ACHN (cell line): ENCODE measurements at regions not wholly inside any gene's neighbourhood (a gene's known extent, or its start where the extent isn't known, plus 50 kb on each side); places are given as distances from the start of the nearest gene placed in this dataset.
"Not testable (repeated sequence)": the region's sequence is repeated elsewhere in the genome, so short reads cannot be mapped to it uniquely, and the experiment has no call there.

Experiments used
- DNase-seq: peaks from one replicate; pipeline ENCODE4 v3.0.0-alpha.2; 2015
- in situ Hi-C: cut with HindIII; loops from 2 replicates; pipeline ENCODE4 v1.10.0; 2017; ENCODE audit warnings: low sequenced_read_pairs, low pct_ligation_motif_present, low pct_unique_long_range_greater_than_20kb

GRCh38 chr2:75396314-75396713 lies 164.4 kb downstream of the EVA1A start:
- no peak for DNase-seq
- in situ Hi-C loops: no loop called here

GRCh38 chr2:75394764-75395163 lies 166.0 kb downstream of the EVA1A start:
- DNase-seq, in situ Hi-C loops: not testable (repeated sequence)

GRCh38 chr2:75390169-75390568 lies 170.6 kb downstream of the EVA1A start:
- DNase-seq: no peak
- in situ Hi-C loops: no loop called here

- in situ Hi-C loops: no loop called here
- DNase-seq: no peak
Measured at GRCh38 chr2:75389271-75389670, 171.5 kb downstream of the EVA1A start.

GRCh38 chr2:75381032-75381431 lies 179.7 kb downstream of the EVA1A start:
- in situ Hi-C loops: no loop called here
- no peak for DNase-seq

GRCh38 chr2:75379476-75380210 lies 180.3 kb upstream of the TACR1 start:
- no peak for DNase-seq

GRCh38 chr2:75375646-75376582 lies 176.6 kb upstream of the TACR1 start:
- no peak for DNase-seq
- in situ Hi-C loops: no loop called here

More at GRCh38 chr2:75379476-75380210, 180.3 kb upstream of the TACR1 start:
- in situ Hi-C loops: no loop called here

- DNase-seq, in situ Hi-C loops: not testable (repeated sequence)
Measured at GRCh38 chr2:75374414-75374957, 175.2 kb upstream of the TACR1 start.

GRCh38 chr2:75367401-75367800 lies 168.1 kb upstream of the TACR1 start:
- in situ Hi-C loops: no loop called here
- DNase-seq: no peak

GRCh38 chr2:75361486-75361885 lies 162.2 kb upstream of the TACR1 start:
- DNase-seq: no peak
- in situ Hi-C loops: no loop called here

GRCh38 chr2:75360945-75361344 lies 161.6 kb upstream of the TACR1 start:
- in situ Hi-C loops: no loop called here
- DNase-seq: no peak

GRCh38 chr2:75356865-75357264 lies 157.5 kb upstream of the TACR1 start:
- in situ Hi-C loops: no loop called here
- DNase-seq: no peak

- in situ Hi-C loops: no loop called here
- DNase-seq: no peak
Measured at GRCh38 chr2:75353131-75353530, 153.8 kb upstream of the TACR1 start.

GRCh38 chr2:75348307-75348706 lies 149.0 kb upstream of the TACR1 start:
- DNase-seq: no peak
- in situ Hi-C loops: no loop called here

- DNase-seq: no peak
- in situ Hi-C loops: no loop called here
Measured at GRCh38 chr2:75344146-75344545, 144.8 kb upstream of the TACR1 start.

- DNase-seq: no peak
- in situ Hi-C loops: no loop called here
Measured at GRCh38 chr2:75342504-75343175, 143.3 kb upstream of the TACR1 start.

GRCh38 chr2:75340560-75340959 lies 141.2 kb upstream of the TACR1 start:
- no peak for DNase-seq
- in situ Hi-C loops: no loop called here

- DNase-seq: no peak
- in situ Hi-C loops: no loop called here
Measured at GRCh38 chr2:75338461-75338860, 139.1 kb upstream of the TACR1 start.

- no peak for DNase-seq
- in situ Hi-C loops: no loop called here
Measured at GRCh38 chr2:75337619-75338018, 138.3 kb upstream of the TACR1 start.
